HepG2 (cell line): ENCODE measurements at regions not wholly inside any gene's neighbourhood (a gene's known extent, or its start where the extent isn't known, plus 50 kb on each side); places are given as distances from the start of the nearest gene placed in this dataset.

Experiments used
- ATF2 ChIP-seq: sonication (generic); formaldehyde crosslinking; IDR thresholded peaks from 2 replicates; pipeline ENCODE4 v1.4.0; 2020; ENCODE audit warnings: missing genetic modification reagents
- ELF1 ChIP-seq: sonication (generic); formaldehyde crosslinking; IDR thresholded peaks from 2 replicates; pipeline ENCODE4 v1.4.0; 2020; ENCODE audit warnings: missing genetic modification reagents
- FOSL2 ChIP-seq: sonication (generic); formaldehyde crosslinking; IDR thresholded peaks from 2 replicates; pipeline ENCODE4 v1.4.0; 2020; ENCODE audit warnings: missing genetic modification reagents
- FOXA1 ChIP-seq, 2 experiments: fragments of 450-650 bp in 1 of 2; sonication (generic) in 1 of 2; formaldehyde crosslinking in 1 of 2; IDR thresholded peaks; 2 replicates each; pipeline versions ENCODE4 v1.4.0 to v1.6.1; 2016 to 2020; ENCODE audit warnings: missing genetic modification reagents in 1 of 2
- HOXA3 ChIP-seq: sonication (generic); formaldehyde crosslinking; IDR thresholded peaks from 2 replicates; pipeline ENCODE4 v1.5.0; 2020; ENCODE audit warnings: missing genetic modification reagents
- RXRA ChIP-seq: sonication (generic); formaldehyde crosslinking; IDR thresholded peaks from 2 replicates; pipeline ENCODE4 v1.5.1; 2020; ENCODE audit warnings: missing genetic modification reagents
- SOX5 ChIP-seq: IDR thresholded peaks from 2 replicates; pipeline ENCODE4 v1.6.1; 2016; ENCODE audit warnings: borderline replicate concordance
- STAG1 ChIP-seq: sonication (generic); formaldehyde crosslinking; IDR thresholded peaks from 2 replicates; pipeline ENCODE4 v1.4.0; 2020; ENCODE audit warnings: missing genetic modification reagents
- ZC3H4 ChIP-seq: sonication (generic); formaldehyde crosslinking; IDR thresholded peaks from 2 replicates; pipeline ENCODE4 v1.4.0; 2020; ENCODE audit warnings: missing genetic modification reagents, borderline replicate concordance
- ZGPAT ChIP-seq: IDR thresholded peaks from 2 replicates; pipeline ENCODE4 v1.6.1; 2016; ENCODE audit warnings: mild to moderate bottlenecking
- ZNF343 ChIP-seq: sonication (generic); formaldehyde crosslinking; IDR thresholded peaks from 2 replicates; pipeline ENCODE4 v1.4.0; 2020; ENCODE audit warnings: mild to moderate bottlenecking, missing genetic modification reagents
- ZNF441 ChIP-seq: sonication (generic); formaldehyde crosslinking; IDR thresholded peaks from 2 replicates; pipeline ENCODE4 v1.7.0; 2021; ENCODE audit warnings: missing genetic modification reagents, borderline replicate concordance
- ZNF7 ChIP-seq: IDR thresholded peaks from 2 replicates; pipeline ENCODE4 v1.6.1; 2016; ENCODE audit warnings: missing biosample characterization, missing genetic modification reagents
- TF ChIP-seq, protein P1 (sequence below): sonication (generic); formaldehyde crosslinking; IDR thresholded peaks from 2 replicates; pipeline ENCODE4 v1.4.0; 2020; ENCODE audit warnings: missing genetic modification reagents
- TF ChIP-seq, protein P2 (sequence below): sonication (generic); formaldehyde crosslinking; conservative IDR thresholded peaks from 2 replicates; pipeline ENCODE4 v1.4.0; 2020; ENCODE audit warnings: mild to moderate bottlenecking, missing genetic modification reagents, moderate library complexity
- TF ChIP-seq, protein P3 (sequence below): fragments of 450-650 bp; IDR thresholded peaks from 2 replicates; pipeline ENCODE4 v1.6.1; 2017; ENCODE audit warnings: mild to moderate bottlenecking

- TF ChIP-seq, protein P1, sequence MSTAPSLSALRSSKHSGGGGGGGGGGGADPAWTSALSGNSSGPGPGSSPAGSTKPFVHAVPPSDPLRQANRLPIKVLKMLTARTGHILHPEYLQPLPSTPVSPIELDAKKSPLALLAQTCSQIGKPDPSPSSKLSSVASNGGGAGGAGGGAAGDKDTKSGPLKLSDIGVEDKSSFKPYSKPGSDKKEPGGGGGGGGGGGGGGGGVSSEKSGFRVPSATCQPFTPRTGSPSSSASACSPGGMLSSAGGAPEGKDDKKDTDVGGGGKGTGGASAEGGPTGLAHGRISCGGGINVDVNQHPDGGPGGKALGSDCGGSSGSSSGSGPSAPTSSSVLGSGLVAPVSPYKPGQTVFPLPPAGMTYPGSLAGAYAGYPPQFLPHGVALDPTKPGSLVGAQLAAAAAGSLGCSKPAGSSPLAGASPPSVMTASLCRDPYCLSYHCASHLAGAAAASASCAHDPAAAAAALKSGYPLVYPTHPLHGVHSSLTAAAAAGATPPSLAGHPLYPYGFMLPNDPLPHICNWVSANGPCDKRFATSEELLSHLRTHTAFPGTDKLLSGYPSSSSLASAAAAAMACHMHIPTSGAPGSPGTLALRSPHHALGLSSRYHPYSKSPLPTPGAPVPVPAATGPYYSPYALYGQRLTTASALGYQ (CRISPR knock-in tag): no peak
- TF ChIP-seq RXRA (peak; percentile 21; the same call in 1 of the 2 replicates), ZC3H4 (no peak; the same call in 1 of the 2 replicates), HOXA3 (CRISPR knock-in tag) (peak; percentile 77), STAG1 (CRISPR knock-in tag) (peak; percentile 90), ELF1 (CRISPR knock-in tag) (peak; percentile 68), ZNF7 (CRISPR knock-in tag) (no peak), ATF2 (CRISPR knock-in tag) (peak; percentile 75; the same call in 1 of the 2 replicates), SOX5 (CRISPR knock-in tag) (peak; percentile 58; the same call in 1 of the 2 replicates), FOSL2 (CRISPR knock-in tag) (peak; percentile 75), ZGPAT (peak; percentile 28), FOXA1 (IDR thresholded peaks at IDR 0.05) (no peak), FOXA1 (CRISPR knock-in tag; IDR thresholded peaks at IDR 0.05) (peak; percentile 36; the same call in 1 of the 2 replicates), ZNF343 (CRISPR knock-in tag) (0 out of 2 replicates have a peak, but pooled peaks have one; percentile 11), ZNF441 (CRISPR knock-in tag) (0 out of 2 replicates have a peak, but pooled peaks have one; percentile 50)
- TF ChIP-seq, protein P2, sequence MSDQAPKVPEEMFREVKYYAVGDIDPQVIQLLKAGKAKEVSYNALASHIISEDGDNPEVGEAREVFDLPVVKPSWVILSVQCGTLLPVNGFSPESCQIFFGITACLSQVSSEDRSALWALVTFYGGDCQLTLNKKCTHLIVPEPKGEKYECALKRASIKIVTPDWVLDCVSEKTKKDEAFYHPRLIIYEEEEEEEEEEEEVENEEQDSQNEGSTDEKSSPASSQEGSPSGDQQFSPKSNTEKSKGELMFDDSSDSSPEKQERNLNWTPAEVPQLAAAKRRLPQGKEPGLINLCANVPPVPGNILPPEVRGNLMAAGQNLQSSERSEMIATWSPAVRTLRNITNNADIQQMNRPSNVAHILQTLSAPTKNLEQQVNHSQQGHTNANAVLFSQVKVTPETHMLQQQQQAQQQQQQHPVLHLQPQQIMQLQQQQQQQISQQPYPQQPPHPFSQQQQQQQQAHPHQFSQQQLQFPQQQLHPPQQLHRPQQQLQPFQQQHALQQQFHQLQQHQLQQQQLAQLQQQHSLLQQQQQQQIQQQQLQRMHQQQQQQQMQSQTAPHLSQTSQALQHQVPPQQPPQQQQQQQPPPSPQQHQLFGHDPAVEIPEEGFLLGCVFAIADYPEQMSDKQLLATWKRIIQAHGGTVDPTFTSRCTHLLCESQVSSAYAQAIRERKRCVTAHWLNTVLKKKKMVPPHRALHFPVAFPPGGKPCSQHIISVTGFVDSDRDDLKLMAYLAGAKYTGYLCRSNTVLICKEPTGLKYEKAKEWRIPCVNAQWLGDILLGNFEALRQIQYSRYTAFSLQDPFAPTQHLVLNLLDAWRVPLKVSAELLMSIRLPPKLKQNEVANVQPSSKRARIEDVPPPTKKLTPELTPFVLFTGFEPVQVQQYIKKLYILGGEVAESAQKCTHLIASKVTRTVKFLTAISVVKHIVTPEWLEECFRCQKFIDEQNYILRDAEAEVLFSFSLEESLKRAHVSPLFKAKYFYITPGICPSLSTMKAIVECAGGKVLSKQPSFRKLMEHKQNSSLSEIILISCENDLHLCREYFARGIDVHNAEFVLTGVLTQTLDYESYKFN (CRISPR knock-in tag): peak; percentile 38; the same call in 1 of the 2 replicates
- TF ChIP-seq, protein P3, sequence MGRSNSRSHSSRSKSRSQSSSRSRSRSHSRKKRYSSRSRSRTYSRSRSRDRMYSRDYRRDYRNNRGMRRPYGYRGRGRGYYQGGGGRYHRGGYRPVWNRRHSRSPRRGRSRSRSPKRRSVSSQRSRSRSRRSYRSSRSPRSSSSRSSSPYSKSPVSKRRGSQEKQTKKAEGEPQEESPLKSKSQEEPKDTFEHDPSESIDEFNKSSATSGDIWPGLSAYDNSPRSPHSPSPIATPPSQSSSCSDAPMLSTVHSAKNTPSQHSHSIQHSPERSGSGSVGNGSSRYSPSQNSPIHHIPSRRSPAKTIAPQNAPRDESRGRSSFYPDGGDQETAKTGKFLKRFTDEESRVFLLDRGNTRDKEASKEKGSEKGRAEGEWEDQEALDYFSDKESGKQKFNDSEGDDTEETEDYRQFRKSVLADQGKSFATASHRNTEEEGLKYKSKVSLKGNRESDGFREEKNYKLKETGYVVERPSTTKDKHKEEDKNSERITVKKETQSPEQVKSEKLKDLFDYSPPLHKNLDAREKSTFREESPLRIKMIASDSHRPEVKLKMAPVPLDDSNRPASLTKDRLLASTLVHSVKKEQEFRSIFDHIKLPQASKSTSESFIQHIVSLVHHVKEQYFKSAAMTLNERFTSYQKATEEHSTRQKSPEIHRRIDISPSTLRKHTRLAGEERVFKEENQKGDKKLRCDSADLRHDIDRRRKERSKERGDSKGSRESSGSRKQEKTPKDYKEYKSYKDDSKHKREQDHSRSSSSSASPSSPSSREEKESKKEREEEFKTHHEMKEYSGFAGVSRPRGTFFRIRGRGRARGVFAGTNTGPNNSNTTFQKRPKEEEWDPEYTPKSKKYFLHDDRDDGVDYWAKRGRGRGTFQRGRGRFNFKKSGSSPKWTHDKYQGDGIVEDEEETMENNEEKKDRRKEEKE: no peak
Measured at GRCh38 chr2:234881413-234882241, 70.2 kb upstream of the SH3BP4 start (continued).
